HG03378 (cell line): ENCODE measurements at regions not wholly inside any gene's neighbourhood (a gene's known extent, or its start where the extent isn't known, plus 50 kb on each side); places are given as distances from the start of the nearest gene placed in this dataset.
A peak's percentile ranks its signal among the peaks of the same experiment; 100 is the strongest.
"Not testable (repeated sequence)": the region's sequence is repeated elsewhere in the genome, so short reads cannot be mapped to it uniquely, and the experiment has no call there.

Source experiments
- ATAC-seq: cut with Tn5 transposase; IDR thresholded peaks from one replicate; pipeline ENCODE4 v1.9.1; 2021; ENCODE audit warnings: mild to moderate bottlenecking, moderate library complexity; ENCODE audit not compliant: unreplicated experiment

DNA sequence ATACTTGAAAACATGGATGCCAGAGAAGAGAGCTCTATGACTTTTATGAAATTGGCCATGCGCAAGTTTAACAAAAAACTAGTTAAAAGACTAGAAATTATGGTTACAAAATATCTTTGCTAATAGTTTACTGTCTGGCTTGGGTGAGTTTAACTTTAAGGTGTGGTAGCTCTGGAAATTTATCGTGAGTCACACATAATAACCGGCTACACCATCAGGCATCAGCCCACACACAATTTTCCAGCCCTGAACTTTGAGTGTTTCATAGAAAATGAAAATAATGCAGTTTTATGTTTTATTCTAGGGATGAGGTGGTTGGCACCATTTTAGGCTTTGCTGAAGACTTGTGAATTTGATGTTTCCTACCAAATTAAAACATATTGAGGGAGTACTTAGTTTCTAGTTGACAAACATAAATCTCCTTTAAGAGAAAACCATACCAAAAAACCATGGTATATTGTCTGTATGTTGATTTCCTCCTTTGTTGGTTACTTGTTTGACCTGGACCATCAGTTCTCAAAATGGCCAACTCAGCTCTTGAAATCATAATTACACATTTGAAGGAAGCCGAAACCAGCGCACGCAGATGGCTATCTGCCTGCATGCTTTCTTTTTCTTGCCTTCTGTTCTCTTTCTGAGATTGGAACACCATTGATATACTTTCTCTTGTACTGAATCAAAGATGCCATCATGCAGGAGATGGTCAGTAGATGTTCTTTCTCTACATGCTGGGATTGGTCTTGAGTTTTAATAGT, 125.1 kb downstream of the AKAP11 start:
- ATAC-seq = no peak

DNA sequence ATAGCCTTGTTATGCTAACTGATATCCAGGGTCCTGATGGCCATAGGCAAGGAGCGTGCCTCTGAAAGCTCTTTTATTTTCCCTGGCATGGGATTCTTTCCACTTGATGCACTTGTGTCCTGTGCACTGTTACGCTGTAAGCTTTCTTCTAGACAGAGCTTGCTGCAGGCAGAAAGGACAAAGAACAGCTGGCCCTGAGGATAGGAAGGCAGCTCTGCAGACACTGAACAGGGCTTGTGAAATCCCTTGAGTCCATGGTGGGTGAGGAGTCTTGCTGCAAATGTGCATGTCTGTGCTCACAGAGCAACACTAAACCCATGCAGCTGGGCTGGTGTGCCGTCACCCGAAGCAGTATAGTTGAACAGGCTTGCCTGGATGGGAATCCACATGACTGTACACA, 126.6 kb downstream of the AKAP11 start:
- ATAC-seq = no peak

DNA sequence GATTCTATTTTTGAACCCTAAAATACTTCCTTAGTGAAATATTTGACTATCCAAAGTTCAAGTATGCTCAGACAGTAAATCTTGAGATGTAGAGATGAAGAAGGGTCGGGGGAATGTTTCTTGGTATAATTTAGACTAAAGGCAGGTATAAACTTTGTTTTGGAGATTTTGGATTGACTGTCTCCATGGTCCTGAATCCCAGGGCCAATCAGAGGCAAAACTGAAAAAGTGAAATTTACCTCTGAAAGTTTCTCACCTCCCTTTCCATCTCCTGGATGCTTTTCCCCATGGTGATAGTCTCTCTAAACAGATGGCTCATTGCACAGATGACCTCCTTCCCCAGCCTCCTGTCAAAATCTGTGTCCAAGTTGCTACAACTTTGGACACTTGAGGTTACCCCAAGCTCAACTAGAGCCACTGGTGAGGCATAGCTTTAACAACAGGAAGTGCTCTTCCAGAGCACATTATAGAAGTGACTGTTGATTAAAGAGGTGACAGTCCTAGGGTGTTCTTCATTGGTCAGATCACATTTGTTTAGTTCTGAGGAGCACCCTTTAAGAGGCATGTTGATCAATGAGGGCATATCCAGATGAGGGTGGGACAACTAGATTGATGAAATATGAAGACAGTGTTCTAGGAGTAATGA, 128.4 kb downstream of the AKAP11 start:
- ATAC-seq = no peak

DNA sequence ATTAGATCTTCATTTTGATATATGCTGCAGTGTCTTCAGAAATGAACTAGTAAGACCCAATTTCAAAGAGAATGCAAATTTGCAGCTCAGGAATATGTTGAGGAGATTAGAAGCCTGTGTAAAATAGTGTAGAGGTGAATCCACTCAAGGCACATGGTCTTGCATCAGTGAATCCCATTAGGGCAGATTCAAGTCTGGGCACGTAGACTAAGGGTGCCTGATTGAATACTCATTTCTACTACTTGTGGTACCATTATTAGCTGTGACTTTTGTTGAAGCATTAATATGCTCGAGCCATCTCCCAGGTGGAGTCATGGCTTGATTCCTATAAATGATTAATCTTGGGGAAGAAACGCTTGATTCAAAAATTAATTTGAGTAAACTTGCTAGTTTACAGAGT, 129.4 kb downstream of the AKAP11 start:
- no peak for ATAC-seq

DNA sequence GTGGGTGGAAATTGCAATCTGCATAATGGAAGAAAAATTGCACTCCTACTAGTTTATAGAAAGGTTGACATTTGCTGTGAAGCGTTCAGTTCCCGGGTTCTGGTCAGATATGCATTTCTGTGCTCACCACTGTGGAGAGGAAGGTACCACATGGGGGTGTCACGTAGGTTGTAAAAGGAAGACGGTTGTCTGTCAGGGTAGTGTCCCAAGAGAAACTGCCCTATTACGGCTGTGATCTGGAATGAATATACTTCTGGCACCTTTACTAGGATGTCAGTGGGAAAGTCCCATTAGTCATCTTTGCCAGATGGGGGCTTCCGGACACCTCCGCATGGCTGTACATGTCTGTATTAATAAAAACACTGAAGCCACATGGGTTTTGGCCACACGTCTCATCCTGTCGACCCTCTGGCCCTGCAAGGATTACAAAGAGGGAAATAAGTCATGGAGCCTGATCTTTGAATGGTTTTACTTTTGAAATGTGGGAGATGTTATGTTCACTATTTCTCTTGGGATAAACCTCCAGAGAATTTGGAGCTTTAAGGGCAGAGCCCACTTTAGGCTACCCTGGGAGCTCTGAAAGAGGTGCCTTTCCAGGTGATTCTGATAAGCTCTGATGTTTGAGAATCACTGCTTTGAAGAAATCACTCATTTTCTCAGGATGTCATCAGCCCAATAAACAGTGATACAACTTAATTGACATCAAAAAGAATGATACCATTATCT, 133.9 kb downstream of the AKAP11 start:
- peak; percentile 73 for ATAC-seq

DNA sequence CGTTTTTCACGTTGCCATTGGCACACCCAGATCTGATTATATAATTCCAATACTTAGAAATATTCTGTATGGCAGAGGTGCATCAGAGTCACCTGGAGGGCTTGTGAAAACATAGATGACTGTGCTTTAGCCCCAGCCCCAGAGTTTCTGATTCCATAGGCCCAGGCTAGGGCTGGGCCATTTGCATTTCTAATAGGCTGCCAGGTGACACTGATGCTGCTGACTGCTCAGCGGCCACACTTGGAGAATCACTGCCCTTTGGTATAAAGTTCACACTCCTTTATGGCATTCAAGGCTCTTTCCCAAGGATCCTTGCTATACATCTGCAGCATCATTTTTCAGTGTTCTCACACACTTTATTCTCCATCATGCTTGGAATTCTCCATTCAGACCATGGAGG, 137.1 kb downstream of the AKAP11 start:
- no peak for ATAC-seq

DNA sequence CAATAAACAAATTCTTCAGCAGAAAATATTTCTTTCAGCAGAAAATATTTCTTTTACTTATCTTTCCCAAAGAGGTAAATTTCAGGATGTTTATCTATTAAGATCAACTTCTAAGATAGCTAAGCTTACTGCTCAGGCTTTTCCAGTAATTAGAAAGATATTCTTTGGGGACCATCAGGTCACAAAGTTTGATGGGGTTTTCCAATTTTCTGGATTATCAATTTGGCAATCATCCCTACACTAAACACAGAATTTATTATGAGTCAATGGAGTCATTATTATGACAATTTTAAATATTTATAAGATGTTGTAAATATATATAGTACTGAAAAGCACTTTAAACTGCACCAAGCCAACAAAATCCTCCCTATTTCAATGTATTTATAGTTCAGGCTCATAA, 137.6 kb downstream of the AKAP11 start:
- ATAC-seq = no peak

DNA sequence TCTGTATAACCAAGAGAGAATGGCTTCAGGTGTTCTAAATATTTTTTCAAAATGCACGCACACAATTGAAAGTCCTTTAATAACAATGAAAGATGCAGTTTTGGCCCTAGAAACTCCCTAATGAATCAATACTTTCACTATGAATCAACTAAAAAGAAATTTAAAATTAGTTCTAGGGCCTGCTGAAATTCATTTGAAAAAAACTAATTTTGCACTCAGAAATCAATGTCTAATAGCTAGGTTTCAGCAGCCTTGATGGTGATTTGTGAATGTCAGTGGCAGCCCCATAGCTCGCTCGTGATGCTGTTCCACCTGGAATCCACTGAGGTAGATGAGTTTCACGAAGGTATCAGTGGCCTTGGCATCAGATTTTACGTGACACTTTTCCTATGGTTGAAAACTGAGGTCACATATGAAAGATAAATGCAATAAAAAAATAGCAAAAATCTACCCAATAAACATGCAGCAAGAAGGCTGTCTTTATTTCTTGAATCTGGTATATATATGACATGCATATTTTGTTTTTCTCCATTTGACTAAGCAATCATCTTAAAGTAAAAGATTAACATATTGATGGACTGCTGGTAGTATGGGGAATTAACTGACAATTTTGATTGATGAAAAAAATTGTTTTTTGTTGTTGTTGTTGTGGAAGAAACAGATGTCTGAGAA, 141.0 kb downstream of the AKAP11 start:
- ATAC-seq = peak; percentile 53

DNA sequence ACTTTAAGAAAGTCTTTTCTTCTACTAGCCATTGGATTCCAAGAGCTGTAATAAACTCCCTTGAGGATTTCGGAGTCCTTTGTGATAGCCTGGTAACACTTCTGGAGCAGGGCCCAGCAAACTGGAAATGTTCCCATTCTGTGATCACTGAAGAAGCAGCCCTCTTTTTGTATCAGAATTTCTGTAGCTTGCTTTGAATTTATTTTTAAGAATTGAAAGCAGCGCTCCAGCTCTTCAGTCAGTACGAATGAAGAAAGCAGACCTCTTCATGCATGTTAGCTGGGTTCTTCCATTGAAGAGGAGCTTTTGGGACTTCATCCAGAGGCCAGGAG, 141.5 kb downstream of the AKAP11 start:
- no peak for ATAC-seq

DNA sequence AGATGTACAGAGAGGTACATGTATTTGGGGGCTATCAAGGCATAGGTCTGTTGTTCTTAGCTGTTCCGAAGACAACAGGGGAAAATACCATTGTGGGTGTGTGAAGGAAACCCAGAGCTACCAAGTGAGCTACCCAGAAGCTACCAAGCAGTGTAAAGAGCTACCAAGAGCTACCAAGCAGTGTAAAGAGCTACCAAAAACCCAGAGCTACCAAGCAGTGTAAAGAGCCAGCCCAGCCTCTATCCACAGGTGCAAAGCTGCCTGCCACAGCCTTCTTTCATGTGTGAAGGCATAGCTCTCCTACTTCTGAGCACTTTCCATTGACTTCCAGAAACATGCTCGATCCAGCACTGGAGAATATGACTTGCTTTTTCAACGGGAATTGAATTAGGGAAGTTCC, 145.7 kb downstream of the AKAP11 start:
- no peak for ATAC-seq

DNA sequence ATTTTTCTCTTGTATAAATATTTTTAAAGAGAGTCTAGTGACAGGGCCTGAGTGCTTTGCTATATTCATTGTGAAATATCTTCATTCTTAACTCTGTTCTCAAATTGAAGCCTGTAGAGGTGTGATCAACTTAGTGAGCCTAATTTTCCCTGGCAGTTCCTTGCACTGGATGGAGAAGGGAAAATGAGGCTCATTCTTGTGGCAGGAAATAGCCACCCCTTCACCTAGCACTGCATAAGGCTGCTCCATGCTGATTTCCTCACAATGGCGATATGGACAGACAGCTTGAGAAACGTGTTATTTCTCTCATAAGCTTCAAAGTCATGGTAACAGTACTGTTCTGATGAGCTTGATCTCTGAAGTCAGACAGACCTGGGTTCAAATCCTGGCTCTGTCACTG, 146.2 kb downstream of the AKAP11 start:
- ATAC-seq = no peak

DNA sequence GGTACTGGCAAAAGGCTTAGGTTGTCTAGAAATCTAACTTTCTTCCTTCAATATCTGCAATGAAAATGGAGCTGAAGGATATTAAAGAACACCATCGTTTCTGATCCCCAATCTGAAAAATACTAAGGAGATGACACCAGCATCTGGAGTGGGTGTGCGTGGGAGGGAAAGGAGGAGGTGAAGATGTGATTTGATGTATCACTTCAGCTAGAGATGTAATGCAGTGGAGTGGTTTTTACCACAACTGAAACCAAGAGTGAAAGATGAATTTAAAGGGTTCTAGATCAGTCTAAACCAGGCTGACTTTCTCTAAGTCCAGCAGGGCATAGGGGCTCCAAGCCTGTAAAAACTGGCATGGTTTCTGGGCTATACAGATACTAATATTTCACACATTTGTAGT, 148.4 kb downstream of the AKAP11 start:
- peak; percentile 72 for ATAC-seq

DNA sequence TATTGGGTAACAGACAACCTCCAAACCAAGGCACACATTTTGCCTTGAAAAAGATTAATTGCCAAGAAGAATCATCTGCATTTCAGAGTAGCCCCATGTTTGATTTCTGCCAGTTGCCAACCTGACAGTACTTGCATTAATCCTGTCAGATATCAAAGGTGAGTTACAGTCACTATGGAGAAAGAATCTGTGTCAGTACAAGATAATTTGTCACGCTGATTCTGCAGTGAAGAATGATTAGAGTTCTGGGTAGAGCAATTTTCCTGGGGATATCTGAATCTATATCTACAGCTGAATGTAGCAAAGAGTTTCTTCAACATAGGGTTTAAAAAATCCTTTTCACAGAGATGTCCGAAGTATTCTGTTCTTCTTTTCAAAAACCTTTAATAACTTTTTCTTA, 150.7 kb downstream of the AKAP11 start:
- no peak for ATAC-seq

DNA sequence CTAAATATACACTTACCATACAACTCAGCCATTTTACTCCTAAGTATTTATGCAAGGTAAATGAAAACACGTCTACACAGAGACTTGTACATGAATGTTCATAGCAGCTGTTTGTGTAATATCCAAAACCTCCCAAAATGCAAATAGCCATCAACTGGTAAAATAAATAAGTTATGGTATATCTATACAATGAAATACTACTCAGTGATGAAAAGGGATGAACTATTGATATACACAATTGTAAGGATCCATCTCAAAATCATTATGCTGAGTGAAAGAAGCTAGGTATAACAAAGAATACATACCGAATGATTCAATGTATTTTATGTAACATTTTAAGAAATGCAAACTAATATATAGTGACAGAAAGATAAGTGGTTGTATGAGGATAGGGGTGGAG, 149.8 kb upstream of the TNFSF11 start:
- ATAC-seq = no peak

DNA sequence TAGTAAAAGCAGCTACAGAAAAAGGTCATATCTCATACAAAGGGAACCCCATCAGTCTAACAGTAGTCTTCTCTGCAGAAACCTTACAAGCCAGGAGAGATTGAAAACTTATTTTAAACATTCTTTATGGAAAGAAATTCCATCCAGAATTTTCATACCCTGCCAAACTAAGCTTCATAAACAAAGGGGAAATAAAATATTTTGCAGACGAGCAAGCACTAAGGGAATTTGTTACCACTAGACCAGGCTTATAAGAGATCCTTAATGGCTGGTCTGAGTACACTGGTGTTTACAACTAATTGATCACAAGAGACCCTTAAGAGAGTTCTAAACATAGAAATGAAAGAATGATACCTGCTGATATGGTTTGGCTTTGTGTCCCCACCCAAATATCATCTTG, 128.6 kb upstream of the TNFSF11 start:
- no peak for ATAC-seq

DNA sequence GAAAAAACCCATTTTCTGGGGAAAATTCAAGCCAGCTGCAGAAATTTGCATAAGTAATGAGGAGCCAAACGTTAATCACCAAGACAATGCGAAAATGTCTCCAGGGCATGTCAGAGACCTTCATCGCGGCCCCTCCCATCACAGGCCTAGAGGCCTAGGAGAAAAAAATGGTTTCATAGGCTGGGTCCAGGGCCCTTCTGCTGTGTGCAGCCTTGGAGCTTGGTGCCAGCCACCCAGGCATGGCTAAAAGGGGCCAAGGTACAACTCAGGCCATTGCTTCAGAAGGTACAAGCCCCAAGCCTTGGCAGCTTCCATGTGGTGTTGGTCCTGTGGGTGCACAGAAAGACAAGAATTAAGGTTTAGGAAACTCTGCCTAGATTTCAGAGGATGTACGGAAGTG, 127.4 kb upstream of the TNFSF11 start:
- not testable (repeated sequence) for ATAC-seq

DNA sequence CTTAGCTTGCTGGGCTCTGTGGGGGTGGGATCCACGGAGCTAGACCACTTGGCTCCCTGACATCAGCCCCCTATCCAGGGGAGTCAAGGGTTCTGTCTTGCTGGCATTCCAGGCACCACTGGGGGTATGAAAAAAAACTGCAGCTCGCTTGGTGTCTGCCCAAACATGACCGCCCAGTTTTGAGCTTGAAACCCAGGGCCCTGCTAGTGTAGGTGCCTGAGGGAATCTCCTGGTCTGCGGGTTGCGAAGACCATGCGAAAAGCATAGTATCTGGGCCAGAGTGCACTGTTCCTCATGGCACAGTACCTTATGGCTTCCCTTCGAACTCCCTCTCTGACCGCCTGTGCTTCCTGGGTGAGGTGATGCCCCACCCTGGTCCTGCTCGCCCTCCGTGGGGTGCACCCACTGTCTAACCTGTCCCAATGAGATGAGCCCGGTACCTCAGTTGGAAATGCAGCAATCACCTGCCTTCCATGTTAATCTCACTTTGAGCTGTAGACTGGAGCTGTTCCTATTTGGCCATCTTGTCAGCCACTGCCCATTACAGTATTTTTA, 120.8 kb upstream of the TNFSF11 start:
- ATAC-seq = no peak

DNA sequence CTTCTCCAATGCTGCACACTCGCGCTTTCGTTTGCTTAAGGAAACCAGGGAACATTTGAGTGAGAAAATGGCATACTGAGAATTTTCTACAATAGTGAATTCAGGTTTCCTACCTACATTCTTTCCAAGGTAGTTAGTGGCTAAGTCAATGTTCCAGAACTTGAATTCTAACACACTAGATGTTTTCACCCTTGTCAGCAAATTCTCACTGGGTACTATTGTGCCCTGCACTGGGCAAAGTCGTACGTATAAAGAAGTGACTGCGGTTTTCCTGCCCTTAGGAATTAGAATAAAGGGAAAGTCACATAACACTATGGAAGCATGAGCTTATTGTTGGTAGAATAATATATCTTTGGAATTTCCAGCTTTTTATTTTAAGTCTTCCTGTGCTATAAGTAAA, 119.2 kb upstream of the TNFSF11 start:
- ATAC-seq = no peak

DNA sequence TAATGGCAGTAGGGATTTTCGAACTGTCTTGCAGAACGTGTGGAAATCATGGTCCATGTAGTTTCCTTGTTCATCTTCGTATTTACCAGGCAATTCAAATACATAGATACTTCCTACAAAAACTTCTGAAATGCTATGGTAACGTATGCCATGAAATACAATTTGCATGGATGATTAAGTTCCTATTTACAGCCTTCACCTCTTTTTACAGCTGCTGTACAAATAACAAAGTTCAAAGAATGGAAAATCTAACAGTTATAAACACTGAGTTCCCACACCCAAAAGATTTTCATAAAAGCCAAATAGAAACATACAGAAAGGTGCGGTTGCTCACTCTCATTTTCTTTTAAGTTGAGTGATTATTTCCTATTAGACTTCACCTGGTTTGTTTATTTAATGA, 115.8 kb upstream of the TNFSF11 start:
- no peak for ATAC-seq

DNA sequence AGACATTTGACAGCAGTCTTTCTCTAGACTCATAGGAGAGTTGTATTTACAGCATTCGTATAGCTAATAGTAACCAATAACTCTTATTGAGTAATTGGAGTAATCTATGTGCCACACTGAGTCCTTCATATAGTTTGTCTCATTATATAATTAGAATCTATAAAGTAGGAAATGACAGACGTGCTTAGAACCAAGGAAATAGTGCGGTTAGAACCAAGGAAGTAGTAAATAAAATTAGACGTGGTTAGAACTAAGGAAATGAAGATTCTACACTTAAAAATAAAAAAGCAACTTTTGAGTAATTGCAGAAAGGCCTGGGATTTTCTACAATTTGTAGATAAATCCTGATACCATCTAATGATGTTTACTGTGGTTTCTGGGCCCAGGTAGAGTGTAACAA, 107.8 kb upstream of the TNFSF11 start:
- no peak for ATAC-seq

DNA sequence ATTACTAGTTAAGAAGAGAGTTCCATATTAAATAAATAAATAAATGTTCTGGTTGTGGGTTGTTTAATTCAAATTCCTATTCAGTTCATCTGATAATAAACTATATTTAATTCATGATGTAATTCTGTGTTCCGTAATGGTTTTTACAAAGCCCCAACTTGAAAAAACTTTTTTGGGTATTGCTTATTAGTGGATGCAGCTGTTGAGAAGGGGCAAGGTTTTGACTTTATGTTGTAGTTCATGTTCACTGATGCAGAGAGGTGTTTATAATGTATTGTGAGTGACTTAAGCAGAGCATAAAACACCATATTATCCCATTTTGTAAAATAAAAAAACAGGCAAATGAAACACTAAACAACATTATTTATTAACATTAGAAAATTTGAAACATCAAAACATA, 107.3 kb upstream of the TNFSF11 start:
- ATAC-seq = no peak
